ENCODE measurements at regions not wholly inside any gene's neighbourhood (a gene's known extent, or its start where the extent isn't known, plus 50 kb on each side); places are given as distances from the start of the nearest gene placed in this dataset.

DNA sequence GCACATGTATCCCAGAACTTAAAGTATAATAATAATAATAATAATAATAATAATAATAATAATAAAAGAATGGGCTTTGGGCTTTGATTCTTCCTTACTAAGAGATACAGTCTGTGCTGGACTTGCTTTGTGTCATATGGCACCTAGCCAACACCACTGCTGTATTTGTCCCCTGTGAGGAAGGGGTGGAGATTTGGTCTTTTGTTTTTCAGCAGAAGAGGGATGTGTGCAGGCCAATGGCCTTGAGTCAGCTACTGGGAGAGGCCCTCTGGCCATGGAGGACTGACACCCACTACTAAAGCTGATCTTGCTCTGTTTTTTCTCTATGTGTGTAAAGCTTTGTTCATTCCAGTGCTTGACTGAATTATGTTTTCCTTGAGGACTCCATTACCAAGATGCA lies 573.0 kb upstream of the PCDH15 start:
- TF ChIP-seq POLR2A (IDR thresholded peaks at IDR 0.05) (no peak), CTCF (IDR thresholded peaks at IDR 0.05) (no peak), EP300 (IDR thresholded peaks at IDR 0.05) (no peak)

All from tibial nerve (tissue), 4 donors.